ENCODE measurements at regions not wholly inside any gene's neighbourhood (a gene's known extent, or its start where the extent isn't known, plus 50 kb on each side); places are given as distances from the start of the nearest gene placed in this dataset.

GRCh38 chr14:22381408-22381760 is 207.6 kb downstream of the DAD1 start:
- WGBS (ENCODE audit: insufficient coverage), result 38% methylated on average over 2 of the region's 3 CpGs
- H3K4me1 ChIP-seq (ENCODE audit: control insufficient read depth in 2 of 2, insufficient read depth in 2 of 2, low read length in 2 of 2), result peaks cover 44 to 48% of the 10 kb centered on the region in 2 donors
- H3K79me2 ChIP-seq (ENCODE audit: control insufficient read depth, insufficient read depth, low read length), result no peaks in the 10 kb centered on the region
- peak overlapping the region; percentile 23 for H3K4me3 Mint-ChIP-seq
- peaks cover 55% of the 10 kb centered on the region for H3K4me1 Mint-ChIP-seq
- peak overlapping the region; percentile 10 for H3K4me2 ChIP-seq (replicated peaks; ENCODE audit: low read depth, low read length, poor library complexity, severe bottlenecking)
- H3K27ac Mint-ChIP-seq, result peak overlapping the region; percentile 47
- ATAC-seq (ENCODE audit: low read depth) (no peak), DNase-seq (peak; percentile 11)
- peak overlapping the region in 1 of 2 donors; percentile 4 for H3K27ac ChIP-seq (ENCODE audit: low read length in 2 of 2)
- H3K9me3 Mint-ChIP-seq (ENCODE audit: insufficient read depth), result no peaks in the 10 kb centered on the region
- no peaks in the 10 kb centered on the region for H3K27me3 ChIP-seq (replicated peaks in 1 of 4; ENCODE audit: control extremely low read depth in 1 of 4, control insufficient read depth in 3 of 4, insufficient read depth in 4 of 4, low read length in 3 of 4)
- no peaks in the 10 kb centered on the region for H3K27me3 Mint-ChIP-seq
- H4K20me1 ChIP-seq (ENCODE audit: control insufficient read depth, insufficient read depth, low read length, poor library complexity, severe bottlenecking), result no peaks in the 10 kb centered on the region
- H3K36me3 ChIP-seq (replicated peaks in 1 of 2; ENCODE audit: control extremely low read depth in 1 of 2, control insufficient read depth in 1 of 2, extremely low read depth in 1 of 2, insufficient read depth in 2 of 2, low read length in 1 of 2), result no peaks in the 10 kb centered on the region
- TF ChIP-seq CTCF (IDR thresholded peaks at IDR 0.05) (no peak), EZH2 (IDR thresholded peaks at IDR 0.05; ENCODE audit: borderline replicate concordance, insufficient read depth, low read depth, low read length, poor library complexity, severe bottlenecking) (no peak)
- ChIA-PET POLR2A (no interaction called here), CTCF (interaction anchor here (0.9 to 7.5 kb wide), 7 partner anchors 9 to 271 kb away, joined by 3 to 125 read pairs (median 7); no protein-coding TSS in a partner anchor)
- no peak overlapping the region for H3K4me3 ChIP-seq (ENCODE audit: control extremely low read depth in 1 of 5, extremely low read depth in 1 of 5, insufficient read depth in 1 of 5, low read depth in 2 of 5, low read length in 4 of 5)
- H2AFZ ChIP-seq (ENCODE audit: insufficient read depth, low read depth, low read length, poor library complexity, severe bottlenecking), result peak overlapping the region; percentile 64
- H3K9me3 ChIP-seq (ENCODE audit: control extremely low read depth in 1 of 3, control insufficient read depth in 2 of 3, insufficient read depth in 1 of 3, low read length in 2 of 3), result no peaks in the 10 kb centered on the region
- no peak overlapping the region for H3K9ac ChIP-seq (ENCODE audit: low read length)
- intact Hi-C loops (cut with micrococcal nuclease), result loop anchor here (10.0 kb wide), 1 partner anchor 673 kb away; the partner anchor contains the start of gene CDH24

- DNase-seq (peak; percentile 13), ATAC-seq (ENCODE audit: low read depth) (no peak)
- no peaks in the 10 kb centered on the region for H3K9me3 ChIP-seq (ENCODE audit: control extremely low read depth in 1 of 3, control insufficient read depth in 2 of 3, insufficient read depth in 1 of 3, low read length in 2 of 3)
- H3K36me3 ChIP-seq (replicated peaks in 1 of 2; ENCODE audit: control extremely low read depth in 1 of 2, control insufficient read depth in 1 of 2, extremely low read depth in 1 of 2, insufficient read depth in 2 of 2, low read length in 1 of 2), result no peaks in the 10 kb centered on the region
- H3K4me3 Mint-ChIP-seq, result peak overlapping the region; percentile 23
- POLR2A ChIA-PET, result no interaction called here
- H3K27ac ChIP-seq (ENCODE audit: low read length in 2 of 2), result peak overlapping the region in 1 of 2 donors; percentile 4
- TF ChIP-seq EZH2 (IDR thresholded peaks at IDR 0.05; ENCODE audit: borderline replicate concordance, insufficient read depth, low read depth, low read length, poor library complexity, severe bottlenecking) (no peak), CTCF (IDR thresholded peaks at IDR 0.05) (no peak)
- 100% methylated on average over 1 of the region's 5 CpGs for WGBS (ENCODE audit: insufficient coverage)
- no peak overlapping the region for H3K4me3 ChIP-seq (ENCODE audit: control extremely low read depth in 1 of 5, extremely low read depth in 1 of 5, insufficient read depth in 1 of 5, low read depth in 2 of 5, low read length in 4 of 5)
- no peaks in the 10 kb centered on the region for H3K27me3 Mint-ChIP-seq
- no peaks in the 10 kb centered on the region for H3K79me2 ChIP-seq (ENCODE audit: control insufficient read depth, insufficient read depth, low read length)
- peaks cover 50% of the 10 kb centered on the region for H3K4me1 Mint-ChIP-seq
- no peaks in the 10 kb centered on the region for H3K9me3 Mint-ChIP-seq (ENCODE audit: insufficient read depth)
- H3K27me3 ChIP-seq (replicated peaks in 1 of 4; ENCODE audit: control extremely low read depth in 1 of 4, control insufficient read depth in 3 of 4, insufficient read depth in 4 of 4, low read length in 3 of 4), result no peaks in the 10 kb centered on the region
- peak overlapping the region; percentile 64 for H2AFZ ChIP-seq (ENCODE audit: insufficient read depth, low read depth, low read length, poor library complexity, severe bottlenecking)
- no peak overlapping the region for H3K9ac ChIP-seq (ENCODE audit: low read length)
- intact Hi-C loops (cut with micrococcal nuclease), result loop anchor here (10.0 kb wide), 1 partner anchor 674 kb away; the partner anchor contains the start of gene CDH24
- H3K4me2 ChIP-seq (replicated peaks; ENCODE audit: low read depth, low read length, poor library complexity, severe bottlenecking), result peak overlapping the region; percentile 10
- H3K27ac Mint-ChIP-seq, result peak overlapping the region; percentile 47
- CTCF ChIA-PET, result interaction anchor here (0.6 to 7.5 kb wide), 9 partner anchors 9 to 272 kb away, joined by 3 to 125 read pairs (median 7); no protein-coding TSS in a partner anchor
- no peaks in the 10 kb centered on the region for H4K20me1 ChIP-seq (ENCODE audit: control insufficient read depth, insufficient read depth, low read length, poor library complexity, severe bottlenecking)
- peaks cover 44 to 48% of the 10 kb centered on the region in 2 donors for H3K4me1 ChIP-seq (ENCODE audit: control insufficient read depth in 2 of 2, insufficient read depth in 2 of 2, low read length in 2 of 2)
Measured at GRCh38 chr14:22380571-22381407, 208.2 kb downstream of the DAD1 start.
